Superior temporal gyrus (tissue), 1 donor: ENCODE measurements at regions not wholly inside any gene's neighbourhood (a gene's known extent, or its start where the extent isn't known, plus 50 kb on each side); places are given as distances from the start of the nearest gene placed in this dataset.

Experiments used
- DNase-seq: peaks from one replicate; pipeline ENCODE4 v3.0.0-alpha.2; 2016; ENCODE audit errors: extremely low spot score

- no peak for DNase-seq
These were observed 322.9 kb downstream of the GALR1 start for GRCh38 chr18:77572537-77572936.

DNA sequence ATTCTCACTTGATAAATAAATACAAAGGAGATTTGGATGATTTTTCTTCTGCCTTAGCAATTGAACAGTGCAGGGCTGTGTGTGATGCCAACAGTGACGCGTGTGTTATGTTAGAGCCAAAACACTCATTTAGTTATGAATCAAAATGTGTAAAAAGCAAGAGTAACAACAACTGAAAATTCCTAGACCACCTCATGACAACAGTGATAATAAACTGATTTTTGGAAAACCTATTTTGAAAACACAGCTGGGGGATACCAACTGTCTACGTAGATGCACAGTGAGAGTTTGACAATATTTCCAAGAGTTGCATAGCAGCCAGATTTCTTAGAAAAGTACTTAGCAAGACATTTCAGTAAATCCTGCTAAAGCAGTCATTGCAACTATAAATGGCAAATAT is 323.9 kb downstream of the GALR1 start:
- no peak for DNase-seq

DNA sequence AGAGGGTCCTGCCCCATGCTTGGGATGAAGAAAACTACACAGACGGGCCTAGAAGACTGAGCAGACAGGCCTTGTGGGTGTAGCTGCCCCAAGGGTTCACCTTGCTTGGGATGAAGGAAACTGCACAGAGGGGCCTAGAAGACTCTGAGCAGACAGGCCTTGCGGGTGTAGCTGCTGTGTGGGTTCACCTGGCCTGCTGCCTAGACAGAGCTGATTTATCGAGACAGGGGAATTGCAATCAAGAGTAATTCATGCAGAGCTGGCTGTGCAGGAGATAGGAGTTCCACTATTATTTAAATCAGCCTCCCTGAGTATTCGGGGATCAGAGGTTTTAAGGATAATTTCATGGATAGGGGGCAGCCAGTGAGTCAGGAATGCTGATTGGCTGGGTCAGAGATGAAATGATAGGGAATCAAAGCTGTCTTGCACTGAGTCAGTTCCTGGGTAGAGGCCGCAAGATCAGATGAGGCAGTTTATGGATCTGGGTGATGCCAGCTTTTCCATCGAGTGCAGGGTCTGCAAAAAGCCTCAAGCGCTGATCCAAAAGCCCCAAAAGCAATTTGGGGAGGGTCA is 341.4 kb downstream of the GALR1 start:
- no peak for DNase-seq

- DNase-seq: no peak
These were observed 348.1 kb downstream of the GALR1 start for GRCh38 chr18:77597726-77598125.

GRCh38 chr18:77600674-77601073 is 351.0 kb downstream of the GALR1 start:
- DNase-seq: no peak

- DNase-seq: no peak
These were observed 351.9 kb downstream of the GALR1 start for GRCh38 chr18:77601567-77601966.

DNA sequence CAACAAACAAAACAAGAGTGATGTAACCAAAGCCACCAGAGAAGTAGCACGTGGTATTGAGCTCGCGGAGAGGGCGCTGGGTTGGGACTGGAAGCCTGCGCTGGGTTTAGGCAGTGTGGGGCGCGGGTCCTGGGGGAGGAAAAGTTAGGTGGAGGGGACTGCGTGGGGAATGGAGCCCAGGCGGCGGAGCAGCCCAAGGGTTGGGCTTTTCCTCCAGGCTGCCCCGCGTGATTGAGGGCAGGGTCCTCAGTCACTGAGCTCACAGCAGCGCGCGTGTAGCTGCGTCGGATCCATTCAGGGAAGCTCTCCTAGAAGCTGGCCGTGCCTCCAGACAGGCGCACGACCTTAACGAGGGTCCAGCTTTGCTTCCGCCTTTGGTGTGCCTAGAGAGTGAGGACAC is 357.4 kb downstream of the GALR1 start:
- no peak for DNase-seq

DNA sequence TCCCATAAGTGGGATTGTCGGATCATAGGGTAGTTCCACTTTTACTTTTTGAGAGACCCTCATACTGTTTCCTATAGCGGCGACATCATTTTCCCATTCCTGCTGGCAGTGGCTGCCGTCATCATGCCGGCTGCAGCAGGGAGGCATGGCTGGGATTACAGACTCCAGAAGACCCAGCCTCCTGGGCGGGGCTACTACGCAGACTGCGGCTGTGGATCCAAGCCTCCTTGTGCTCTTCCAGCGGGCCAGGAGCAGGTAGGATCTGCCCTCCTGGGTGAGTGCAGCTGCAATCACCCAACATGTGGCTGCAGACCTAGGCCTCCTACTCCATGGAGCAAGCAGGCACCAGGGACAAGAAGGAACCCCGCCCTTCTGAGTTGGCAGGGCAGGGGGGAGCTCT is 359.2 kb downstream of the GALR1 start:
- no peak for DNase-seq

- DNase-seq: no peak
These were observed 368.0 kb downstream of the GALR1 start for GRCh38 chr18:77617694-77618093.

GRCh38 chr18:77619525-77619924 is 369.9 kb downstream of the GALR1 start:
- DNase-seq: no peak

DNA sequence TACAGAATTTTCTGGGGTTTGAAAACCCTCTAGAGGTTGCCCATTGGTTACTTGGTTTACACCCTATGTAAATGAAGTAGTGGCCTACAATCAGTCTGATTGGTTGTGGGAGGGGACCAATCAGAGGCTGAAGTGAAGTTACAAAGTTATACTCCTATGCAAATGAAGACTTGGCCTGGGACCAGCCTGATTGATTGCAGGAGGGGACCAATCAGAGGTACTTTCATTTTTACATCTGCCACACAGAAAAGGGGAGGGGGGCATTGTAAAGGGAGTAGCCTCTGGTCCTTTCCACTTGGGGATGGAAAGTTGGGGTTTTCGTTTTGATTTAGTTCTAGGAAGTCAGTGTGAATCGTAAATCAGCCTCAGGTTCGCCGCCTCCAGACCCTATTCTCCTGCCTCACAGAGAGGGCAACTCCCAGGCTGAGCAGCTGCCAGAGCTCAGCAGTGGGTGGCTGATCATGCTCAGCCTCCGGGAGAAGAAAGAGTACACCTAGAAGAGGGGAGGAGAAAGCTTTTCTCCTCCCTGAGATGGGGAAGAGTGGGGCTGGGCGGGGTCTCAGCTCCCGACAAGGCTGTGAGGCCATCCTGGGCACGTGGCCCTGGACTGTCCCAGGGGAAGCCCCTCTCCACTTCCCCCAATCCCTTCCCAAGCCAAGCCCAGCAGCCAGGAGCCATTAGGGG is 372.5 kb downstream of the GALR1 start:
- DNase-seq: no peak

DNA sequence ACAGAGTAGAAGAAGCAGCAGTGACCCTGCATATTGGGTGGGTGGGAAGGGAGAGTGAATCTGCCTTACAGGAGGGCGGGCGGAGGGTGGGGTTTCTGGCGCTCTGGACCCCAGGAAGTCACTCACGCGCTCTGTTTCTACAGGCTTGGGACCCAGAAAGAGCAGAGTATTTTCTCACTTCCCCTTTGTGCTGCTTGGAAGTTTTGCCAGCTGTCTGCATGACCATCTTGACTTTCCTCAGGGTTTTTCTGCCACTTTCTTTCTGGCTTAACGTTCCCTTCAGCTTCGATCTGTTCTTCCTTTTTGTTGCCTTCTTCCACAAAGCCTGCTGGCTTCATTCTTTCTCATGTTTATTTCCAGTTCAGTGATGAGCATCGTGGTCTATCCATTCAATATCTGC is 383.1 kb downstream of the GALR1 start:
- no peak for DNase-seq

- DNase-seq: no peak
These were observed 384.8 kb downstream of the GALR1 start for GRCh38 chr18:77634494-77634893.

GRCh38 chr18:77635451-77635850 is 385.8 kb downstream of the GALR1 start:
- DNase-seq: peak; percentile 86

DNA sequence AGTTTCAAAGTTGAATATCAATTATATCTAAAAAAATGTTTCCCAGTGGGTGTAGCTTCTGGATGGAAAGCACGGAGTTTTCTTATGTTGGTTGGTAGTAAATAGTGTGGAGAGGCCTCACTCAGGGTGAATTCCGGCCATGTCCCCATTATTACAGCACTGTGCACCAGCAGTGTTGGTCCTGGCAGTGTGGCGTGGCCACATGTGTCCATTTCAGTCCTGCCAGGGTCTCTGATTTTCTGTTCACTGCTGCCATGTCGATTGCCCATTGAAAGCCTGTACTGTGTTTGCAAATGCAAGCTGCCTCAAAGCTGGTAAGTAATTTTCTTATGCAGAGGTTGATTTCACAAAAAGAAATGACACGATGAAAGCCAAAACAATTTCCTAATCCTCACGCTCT is 386.2 kb downstream of the GALR1 start:
- no peak for DNase-seq

GRCh38 chr18:77645170-77645872 is 395.7 kb downstream of the GALR1 start:
- DNase-seq: no peak

- no peak for DNase-seq
These were observed 397.8 kb downstream of the GALR1 start for GRCh38 chr18:77647472-77647871.

- no peak for DNase-seq
These were observed 398.8 kb downstream of the GALR1 start for GRCh38 chr18:77648411-77648810.

DNA sequence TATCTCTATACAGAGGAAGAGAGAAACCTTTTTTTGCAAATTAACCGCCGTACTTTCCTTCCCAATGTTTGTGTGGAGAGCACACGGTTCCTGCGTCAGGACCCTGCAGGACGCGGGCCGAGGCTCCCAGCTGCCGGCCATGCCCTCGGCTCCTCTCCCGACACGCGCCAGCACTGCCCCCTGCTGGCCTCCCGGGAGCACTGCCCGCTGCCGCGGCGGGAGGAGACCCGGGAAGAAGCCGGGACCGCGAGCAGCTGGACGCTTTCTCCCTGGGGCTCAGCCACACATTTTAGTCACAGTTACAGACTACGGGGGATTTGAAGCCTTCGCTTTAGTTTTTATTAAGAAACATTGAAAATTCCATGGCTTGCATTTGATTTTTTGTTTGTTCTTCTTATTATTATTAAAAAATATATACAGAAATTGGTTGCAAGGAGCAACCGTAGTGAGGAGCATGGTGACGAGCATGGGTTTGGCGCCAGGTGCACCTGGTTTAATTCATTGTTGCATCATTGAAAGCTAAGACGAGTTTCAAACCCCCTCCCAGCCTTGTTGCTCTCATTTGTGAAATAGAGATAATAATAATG is 401.2 kb downstream of the GALR1 start:
- DNase-seq: peak; percentile 81

- no peak for DNase-seq
These were observed 401.8 kb downstream of the GALR1 start for GRCh38 chr18:77651441-77651840.

GRCh38 chr18:77653792-77654191 is 404.1 kb downstream of the GALR1 start:
- no peak for DNase-seq

- no peak for DNase-seq
These were observed 404.7 kb downstream of the GALR1 start for GRCh38 chr18:77654302-77654701.
